ENCODE measurements at regions not wholly inside any gene's neighbourhood (a gene's known extent, or its start where the extent isn't known, plus 50 kb on each side); places are given as distances from the start of the nearest gene placed in this dataset.
A peak's percentile ranks its signal among the peaks of the same experiment; 100 is the strongest.

GRCh38 chr11:45071232-45071631 is 75.2 kb upstream of the PRDM11 start:
- no peak for DNase-seq

- no peak for DNase-seq
Measured at GRCh38 chr11:45073685-45074141, 72.7 kb upstream of the PRDM11 start.

- no peak for DNase-seq
Measured at GRCh38 chr11:45075519-45075918, 70.9 kb upstream of the PRDM11 start.

GRCh38 chr11:45075952-45076351 is 70.5 kb upstream of the PRDM11 start:
- no peak for DNase-seq

DNA sequence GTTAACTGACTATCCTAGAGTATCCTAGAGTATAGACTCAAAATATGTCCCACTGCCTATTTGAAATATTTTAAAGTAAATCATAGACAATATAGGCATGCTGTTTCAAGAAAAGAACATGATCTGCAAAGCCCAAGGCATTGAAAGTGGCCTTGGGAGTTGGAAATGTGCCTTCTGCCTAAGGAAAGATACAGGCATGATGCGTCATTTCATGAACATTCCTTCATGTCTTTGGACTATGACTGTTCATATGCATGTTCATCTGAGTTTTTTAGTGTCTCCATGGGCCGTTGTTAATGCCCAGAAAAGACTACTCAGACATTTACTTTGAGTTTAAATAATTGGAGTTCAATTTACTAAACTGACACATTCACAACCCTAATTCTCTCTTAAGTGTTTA is 69.7 kb upstream of the PRDM11 start:
- no peak for DNase-seq

GRCh38 chr11:45078236-45079074 is 68.0 kb upstream of the PRDM11 start:
- no peak for DNase-seq

GRCh38 chr11:45079075-45079444 is 67.4 kb upstream of the PRDM11 start:
- DNase-seq = peak; percentile 35

DNA sequence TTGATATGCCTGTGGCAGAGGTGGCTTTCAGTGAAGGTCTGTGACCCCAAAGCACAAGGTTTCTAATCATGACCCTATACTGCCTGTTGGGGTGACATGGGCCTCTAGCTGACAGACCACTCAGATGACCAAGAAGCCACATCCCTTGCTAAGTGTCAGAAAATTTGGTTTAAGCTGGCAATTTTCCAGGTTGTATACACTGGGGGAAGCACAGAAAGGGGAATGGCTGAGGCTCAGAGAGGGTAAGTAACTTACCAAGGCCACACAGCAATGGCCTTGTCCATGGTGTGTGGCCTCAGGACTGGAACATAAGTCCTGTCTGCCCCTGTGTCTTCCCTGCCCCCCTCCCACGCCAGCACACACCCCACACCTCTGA is 66.9 kb upstream of the PRDM11 start:
- no peak for DNase-seq

DNA sequence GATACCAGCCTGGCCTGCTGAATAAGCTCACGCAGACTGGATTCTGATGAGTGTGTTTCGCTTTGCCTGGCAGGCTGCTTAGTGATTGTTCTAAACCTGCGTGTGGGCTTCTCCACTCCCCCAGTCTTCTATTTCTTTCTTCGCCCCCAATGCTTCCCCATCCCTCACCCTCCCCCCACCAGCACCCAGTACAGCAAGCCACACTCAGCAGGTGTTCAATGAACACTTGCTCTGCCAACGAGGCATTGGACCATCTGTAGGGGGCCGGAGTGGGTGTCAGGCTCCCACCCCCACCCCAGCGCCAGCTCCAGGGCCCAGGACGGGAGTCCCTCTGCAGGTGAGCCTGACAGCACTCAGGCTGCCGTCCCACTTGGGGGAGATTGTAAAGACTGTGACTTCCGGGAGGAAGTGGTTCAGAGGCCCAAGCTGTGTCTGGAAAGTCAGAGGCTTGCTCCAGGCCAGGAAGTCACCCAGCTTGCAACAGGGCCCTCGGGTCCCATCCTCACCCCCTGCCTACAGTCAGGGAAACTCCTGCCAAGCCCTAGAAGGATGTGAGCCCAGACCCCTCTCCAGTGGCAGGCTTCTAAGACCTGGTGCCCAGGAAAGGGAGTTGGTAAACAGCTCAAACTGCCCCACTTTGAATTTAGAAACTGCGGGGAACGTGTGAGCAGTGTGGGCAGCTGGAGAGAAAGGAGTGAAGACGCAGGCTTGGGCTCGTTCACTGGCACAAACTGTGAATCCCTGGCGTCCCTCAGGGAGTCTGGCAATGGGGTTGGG is 66.3 kb upstream of the PRDM11 start:
- peak; percentile 57 for DNase-seq

DNA sequence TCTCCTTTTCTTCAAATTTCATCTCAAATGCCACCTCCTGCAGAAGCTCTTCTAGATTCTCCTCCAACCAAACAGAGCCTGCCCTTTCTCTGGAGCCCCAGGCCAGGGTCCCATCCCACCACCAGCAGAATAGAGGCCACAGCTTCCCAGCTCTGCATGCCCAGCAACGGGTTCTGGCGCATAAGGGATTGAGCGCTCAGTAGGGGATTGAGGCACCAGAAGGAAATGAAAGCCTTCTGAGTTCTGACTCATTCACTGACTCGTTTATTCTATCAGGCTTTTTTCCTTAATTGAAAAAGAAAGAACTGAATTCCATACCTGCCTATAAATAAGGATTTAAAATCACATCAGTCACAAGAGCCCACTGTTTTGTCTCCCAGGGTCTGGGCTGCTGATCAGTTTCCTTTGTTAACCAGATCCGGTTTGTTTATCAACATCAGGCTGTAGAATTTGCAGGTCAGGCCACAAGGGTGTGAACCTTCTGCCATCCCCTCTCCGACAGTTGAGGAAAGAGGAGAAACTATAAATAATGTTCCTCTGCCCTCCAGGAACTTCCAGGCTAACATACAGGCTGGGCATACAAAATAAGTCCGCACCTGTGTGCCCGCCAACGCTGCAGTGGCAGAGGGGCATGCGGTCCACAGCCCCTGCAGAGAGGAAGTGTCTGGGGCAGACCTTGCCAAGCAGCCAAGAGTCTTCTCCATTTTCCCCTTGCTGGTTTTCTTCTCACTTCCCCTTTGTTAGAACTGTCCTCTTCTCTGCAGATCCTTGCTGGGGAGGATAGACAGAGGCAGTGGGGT is 63.5 kb upstream of the PRDM11 start:
- DNase-seq = peak; percentile 51

DNA sequence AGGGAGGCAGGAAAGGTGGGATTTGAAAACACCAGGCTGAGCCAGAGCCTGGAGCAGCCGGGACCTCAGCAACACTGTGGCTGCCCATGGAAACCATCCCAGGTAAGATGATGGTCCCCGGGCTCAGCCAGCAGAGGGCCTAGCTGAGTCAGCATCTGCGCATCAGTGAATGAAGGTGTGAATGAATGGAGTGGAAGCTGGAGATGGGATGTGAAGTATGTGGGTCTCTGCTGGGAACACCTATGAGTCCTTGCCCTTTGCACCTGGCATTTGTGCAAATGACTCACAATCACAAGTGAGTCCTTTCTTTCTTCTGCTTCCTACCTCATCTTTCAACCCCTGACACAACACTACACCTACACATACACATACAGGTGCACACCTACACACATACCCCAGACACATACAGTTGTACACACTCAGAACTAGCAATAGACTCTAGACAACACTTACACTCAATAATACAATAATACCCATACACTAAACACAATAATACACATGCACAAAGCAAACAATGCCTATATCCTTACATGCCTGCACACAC is 62.8 kb upstream of the PRDM11 start:
- DNase-seq = no peak

- no peak for DNase-seq
Measured at GRCh38 chr11:45085646-45086501, 60.6 kb upstream of the PRDM11 start.

- no peak for DNase-seq
Measured at GRCh38 chr11:45086526-45086925, 59.9 kb upstream of the PRDM11 start.

DNA sequence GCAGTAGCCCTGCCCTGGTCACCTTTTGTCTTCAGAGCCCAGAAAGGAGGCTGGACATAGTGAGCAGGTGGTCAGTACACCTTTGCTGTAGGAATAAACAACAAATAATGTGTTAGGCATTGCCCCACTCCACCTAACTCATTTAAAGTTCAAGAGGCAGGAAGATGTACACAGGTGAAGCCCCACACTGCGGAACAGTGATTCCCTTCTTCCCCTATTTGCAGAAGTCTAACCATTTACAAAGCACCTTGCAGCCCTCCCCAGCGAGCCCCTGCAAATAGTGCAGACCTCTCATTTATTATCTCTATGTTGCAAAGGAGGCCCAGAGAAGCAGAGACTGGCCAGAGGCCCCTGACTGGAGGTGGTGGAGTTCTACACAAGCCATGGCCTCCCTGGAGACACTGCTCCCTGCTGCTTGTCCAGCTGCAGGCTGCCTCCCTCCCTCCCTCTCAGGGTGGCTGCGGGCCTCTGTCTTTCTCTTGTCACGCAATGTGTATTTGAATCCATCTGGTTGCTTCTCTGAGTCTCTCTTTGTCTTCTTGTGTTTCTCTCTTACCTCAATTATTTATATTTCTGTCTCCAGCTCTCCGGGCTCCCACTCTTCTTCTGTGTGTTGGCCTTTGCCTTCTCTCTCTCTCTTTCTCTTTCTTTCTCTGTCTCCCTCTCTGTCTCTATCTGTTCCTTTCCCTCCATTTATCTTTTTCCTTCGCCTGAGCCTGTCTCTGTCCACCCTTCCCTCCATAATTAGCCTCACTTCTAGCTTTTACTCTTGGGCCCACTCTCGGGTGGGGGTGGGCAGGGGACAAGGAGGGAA is 59.1 kb upstream of the PRDM11 start:
- DNase-seq = no peak

GRCh38 chr11:45087900-45088160 is 58.6 kb upstream of the PRDM11 start:
- DNase-seq = no peak

- DNase-seq = no peak
Measured at GRCh38 chr11:45089251-45089650, 57.2 kb upstream of the PRDM11 start.

DNA sequence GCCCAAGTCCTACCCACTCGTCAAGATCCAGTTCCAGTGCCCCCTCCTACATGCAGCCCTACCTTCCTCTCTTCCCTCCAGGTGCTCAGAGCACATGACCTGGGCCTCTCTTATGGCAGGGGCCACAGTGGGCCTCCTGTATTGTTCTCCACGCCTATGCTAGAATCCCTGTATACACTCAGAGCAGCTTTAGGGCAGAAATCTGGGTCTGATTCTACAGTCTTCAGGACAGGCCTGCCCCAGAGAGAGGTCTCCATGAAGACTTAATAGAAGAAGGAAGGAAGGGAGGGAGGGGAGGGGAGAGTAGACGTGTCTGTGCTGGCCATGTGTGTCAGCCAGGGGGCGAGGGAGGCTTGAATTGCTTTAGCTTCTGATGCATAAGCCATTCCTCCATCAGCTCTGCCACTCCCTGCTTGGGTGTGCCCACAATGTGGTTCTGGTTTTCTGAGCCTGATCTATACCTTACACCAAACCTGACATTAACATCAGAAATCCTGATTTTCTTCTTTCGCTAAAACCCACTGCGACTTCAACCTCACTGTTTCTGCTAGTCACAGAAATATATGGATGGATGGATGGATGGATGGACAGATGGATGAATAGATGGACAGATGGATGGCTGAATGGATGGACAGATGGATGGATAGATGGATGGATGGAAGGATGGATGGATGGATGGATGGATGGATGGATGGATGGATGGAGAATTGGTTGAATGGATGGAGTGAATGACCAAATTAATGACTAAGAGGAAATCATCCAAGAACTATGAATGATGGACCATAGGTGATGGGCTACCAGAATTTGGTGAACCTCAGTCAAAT is 56.6 kb upstream of the PRDM11 start:
- DNase-seq = no peak

DNA sequence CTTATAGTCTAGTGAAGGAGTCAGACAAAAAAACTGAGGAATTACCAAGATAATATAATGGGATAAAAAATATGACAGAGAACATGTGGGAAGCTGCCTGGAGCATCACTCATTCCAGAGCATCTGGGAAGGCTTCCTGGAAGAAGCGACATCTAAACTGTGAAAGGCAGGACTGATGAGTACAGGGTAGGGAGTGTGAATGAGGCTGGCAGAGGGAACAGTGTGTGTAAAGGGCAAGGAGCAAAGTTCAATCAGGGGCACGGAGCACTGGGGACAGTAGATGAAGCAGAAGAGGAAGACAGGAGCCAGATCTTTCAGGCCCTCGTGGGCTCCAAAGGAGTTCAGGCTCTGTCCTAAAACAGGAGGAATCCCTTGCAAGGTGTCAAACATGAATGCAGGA is 55.8 kb upstream of the PRDM11 start:
- no peak for DNase-seq

- no peak for DNase-seq
Measured at GRCh38 chr11:45091563-45092403, 54.7 kb upstream of the PRDM11 start.

GRCh38 chr11:45092404-45092785 is 54.0 kb upstream of the PRDM11 start:
- no peak for DNase-seq
